DOHH2 (cell line): ENCODE measurements at regions not wholly inside any gene's neighbourhood (a gene's known extent, or its start where the extent isn't known, plus 50 kb on each side); places are given as distances from the start of the nearest gene placed in this dataset.
"Not testable (repeated sequence)": the region's sequence is repeated elsewhere in the genome, so short reads cannot be mapped to it uniquely, and the experiment has no call there.

Experiments used
- CTCF ChIP-seq: fragments of 200-600 bp; sonication (generic); IDR thresholded peaks from one replicate; pipeline ENCODE4 v1.5.1; 2014; ENCODE audit warnings: antibody characterized with exemption, mild to moderate bottlenecking, low read depth, low read length; ENCODE audit not compliant: poor library complexity, severe bottlenecking
- EZH2phosphoT487 ChIP-seq: fragments of 200-600 bp; sonication (generic); IDR thresholded peaks from 2 replicates; pipeline ENCODE4 v1.6.1; 2017; ENCODE audit warnings: borderline replicate concordance, mild to moderate bottlenecking, antibody characterized with exemption, low read length, moderate library complexity, mixed read lengths

GRCh38 chr1:229151412-229151811 lies 119.5 kb upstream of the RAB4A start:
- TF ChIP-seq CTCF, EZH2phosphoT487: not testable (repeated sequence)
